Epithelial cell of proximal tubule (primary cell): ENCODE measurements at regions not wholly inside any gene's neighbourhood (a gene's known extent, or its start where the extent isn't known, plus 50 kb on each side); places are given as distances from the start of the nearest gene placed in this dataset.

Experiments used
- DNase-seq: peaks from one replicate; pipeline ENCODE4 v3.0.0-alpha.2; 2011; ENCODE audit warnings: low read depth
- H3K4me3 ChIP-seq: 2 replicates; pipeline ENCODE4 v1.5.1; 2011; ENCODE audit warnings: low read depth, mild to moderate bottlenecking, low read length
- TF ChIP-seq, protein P1 (sequence below): conservative IDR thresholded peaks from 2 replicates; pipeline ENCODE4 v1.5.1; 2012; ENCODE audit warnings: low read depth, mild to moderate bottlenecking, low read length

DNA sequence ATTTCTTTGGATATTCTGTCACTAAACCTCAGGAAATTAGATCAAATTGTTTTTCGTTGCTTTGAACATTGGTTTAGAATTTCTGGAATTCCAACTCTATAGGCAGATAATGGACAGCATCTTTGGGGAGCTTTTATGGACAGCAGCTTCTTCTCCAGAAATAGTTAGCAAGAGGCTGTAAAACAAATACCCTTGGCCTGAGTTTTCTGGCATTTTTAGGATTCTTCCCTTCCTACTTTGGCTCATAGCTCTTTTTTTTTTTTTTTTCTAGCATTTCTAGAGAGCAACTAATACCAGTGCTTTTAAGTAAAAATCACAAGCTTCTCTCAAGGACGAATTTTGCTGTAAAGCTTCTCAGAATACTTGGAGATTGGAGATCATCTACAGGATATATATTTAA, 169.8 kb upstream of the SPRY2 start:
- no peak for DNase-seq
- TF ChIP-seq, protein P1, sequence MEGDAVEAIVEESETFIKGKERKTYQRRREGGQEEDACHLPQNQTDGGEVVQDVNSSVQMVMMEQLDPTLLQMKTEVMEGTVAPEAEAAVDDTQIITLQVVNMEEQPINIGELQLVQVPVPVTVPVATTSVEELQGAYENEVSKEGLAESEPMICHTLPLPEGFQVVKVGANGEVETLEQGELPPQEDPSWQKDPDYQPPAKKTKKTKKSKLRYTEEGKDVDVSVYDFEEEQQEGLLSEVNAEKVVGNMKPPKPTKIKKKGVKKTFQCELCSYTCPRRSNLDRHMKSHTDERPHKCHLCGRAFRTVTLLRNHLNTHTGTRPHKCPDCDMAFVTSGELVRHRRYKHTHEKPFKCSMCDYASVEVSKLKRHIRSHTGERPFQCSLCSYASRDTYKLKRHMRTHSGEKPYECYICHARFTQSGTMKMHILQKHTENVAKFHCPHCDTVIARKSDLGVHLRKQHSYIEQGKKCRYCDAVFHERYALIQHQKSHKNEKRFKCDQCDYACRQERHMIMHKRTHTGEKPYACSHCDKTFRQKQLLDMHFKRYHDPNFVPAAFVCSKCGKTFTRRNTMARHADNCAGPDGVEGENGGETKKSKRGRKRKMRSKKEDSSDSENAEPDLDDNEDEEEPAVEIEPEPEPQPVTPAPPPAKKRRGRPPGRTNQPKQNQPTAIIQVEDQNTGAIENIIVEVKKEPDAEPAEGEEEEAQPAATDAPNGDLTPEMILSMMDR, result no peak
- H3K4me3 ChIP-seq, result no peak overlapping the region

GRCh38 chr13:80509264-80509663, 168.3 kb upstream of the SPRY2 start:
- TF ChIP-seq, protein P1, result no peak
- H3K4me3 ChIP-seq, result no peak overlapping the region
- no peak for DNase-seq

DNA sequence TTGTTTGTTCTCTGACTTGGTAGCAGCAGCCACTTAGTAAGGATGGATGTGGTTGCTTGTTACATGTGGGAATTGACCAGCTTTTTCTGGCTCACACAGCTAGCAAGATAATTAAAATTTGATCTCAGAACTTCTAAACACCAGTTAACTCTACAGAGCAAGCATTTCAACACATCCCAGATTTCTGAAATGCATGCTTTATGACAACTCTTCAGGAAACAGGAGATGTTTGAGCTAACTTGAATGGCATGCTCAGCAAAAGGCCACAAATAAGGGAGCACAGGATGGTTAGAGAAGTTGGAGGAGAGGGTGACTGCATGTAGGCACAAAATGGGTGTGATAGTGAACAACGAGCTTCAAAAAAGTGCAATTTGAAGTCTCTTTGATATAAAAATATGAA, 167.1 kb upstream of the SPRY2 start:
- H3K4me3 ChIP-seq, result no peak overlapping the region
- DNase-seq, result no peak
- TF ChIP-seq, protein P1, result no peak

DNA sequence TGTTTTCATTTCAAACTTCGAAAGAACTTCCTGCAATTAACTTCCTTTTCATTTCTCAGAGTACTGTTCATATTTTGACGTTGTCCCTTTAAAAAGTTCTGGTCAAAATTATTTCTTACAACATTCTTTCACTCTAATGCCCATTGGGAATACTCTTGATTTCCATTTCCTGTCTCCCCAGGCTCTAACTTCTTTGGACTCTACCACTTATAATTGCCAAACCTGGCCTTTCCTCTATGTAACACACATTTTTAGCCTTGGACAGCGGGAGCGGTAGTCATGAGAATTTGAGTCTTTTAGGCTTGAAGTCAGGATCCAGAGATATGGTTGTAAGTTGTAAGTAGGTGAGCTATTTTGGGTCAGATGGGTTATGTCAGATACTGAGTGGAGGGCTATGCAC, 163.5 kb upstream of the SPRY2 start:
- TF ChIP-seq, protein P1, result no peak
- no peak for DNase-seq
- no peak overlapping the region for H3K4me3 ChIP-seq

DNA sequence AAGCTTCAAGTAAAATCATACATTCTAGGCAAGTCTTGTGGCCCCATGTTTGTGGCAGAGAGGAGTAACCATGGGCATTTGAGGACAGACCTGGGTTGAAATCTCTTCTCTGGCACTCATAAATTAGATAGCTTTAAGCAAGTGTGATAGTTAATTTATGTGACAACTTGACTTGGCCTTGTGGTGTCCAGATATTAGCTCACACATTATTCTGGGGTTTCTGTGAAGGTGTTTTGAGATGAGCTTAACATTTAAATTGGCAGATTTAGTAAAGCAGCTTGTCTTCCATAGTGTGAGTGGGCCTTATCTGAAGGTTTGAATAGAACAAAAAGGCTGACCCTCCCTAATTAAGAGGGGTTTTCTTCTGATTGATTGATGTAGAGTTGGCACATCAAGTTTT, 161.4 kb upstream of the SPRY2 start:
- TF ChIP-seq, protein P1, result no peak
- H3K4me3 ChIP-seq, result no peak overlapping the region
- DNase-seq, result no peak

GRCh38 chr13:80501556-80501955, 160.6 kb upstream of the SPRY2 start:
- no peak overlapping the region for H3K4me3 ChIP-seq
- TF ChIP-seq, protein P1, result no peak
- no peak for DNase-seq

- H3K4me3 ChIP-seq, result no peak overlapping the region
- no peak for DNase-seq
- TF ChIP-seq, protein P1, result no peak
Measured at GRCh38 chr13:80499536-80500290, 158.8 kb upstream of the SPRY2 start.
